ENCODE measurements at regions not wholly inside any gene's neighbourhood (a gene's known extent, or its start where the extent isn't known, plus 50 kb on each side); places are given as distances from the start of the nearest gene placed in this dataset.

DNA sequence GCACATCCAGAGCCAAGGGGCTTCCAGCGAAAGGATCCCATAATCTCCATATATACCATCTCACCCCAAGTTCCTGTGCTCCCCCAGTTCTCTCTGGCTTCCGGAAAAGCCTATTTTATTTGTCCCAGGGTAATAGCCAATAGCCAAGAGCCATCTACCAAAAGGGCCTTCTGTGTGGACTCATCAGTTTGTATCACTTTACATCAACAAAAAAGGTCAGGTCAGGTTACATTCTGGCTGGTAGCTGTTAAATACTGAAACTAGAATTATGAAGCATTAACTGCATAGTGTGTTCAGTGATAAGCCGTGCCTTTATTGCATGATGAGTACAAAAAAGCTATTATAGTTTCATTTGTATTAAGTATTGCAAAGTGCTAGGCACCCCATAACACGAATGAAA lies 223.7 kb downstream of the IRS1 start:
- TF ChIP-seq, protein P1, sequence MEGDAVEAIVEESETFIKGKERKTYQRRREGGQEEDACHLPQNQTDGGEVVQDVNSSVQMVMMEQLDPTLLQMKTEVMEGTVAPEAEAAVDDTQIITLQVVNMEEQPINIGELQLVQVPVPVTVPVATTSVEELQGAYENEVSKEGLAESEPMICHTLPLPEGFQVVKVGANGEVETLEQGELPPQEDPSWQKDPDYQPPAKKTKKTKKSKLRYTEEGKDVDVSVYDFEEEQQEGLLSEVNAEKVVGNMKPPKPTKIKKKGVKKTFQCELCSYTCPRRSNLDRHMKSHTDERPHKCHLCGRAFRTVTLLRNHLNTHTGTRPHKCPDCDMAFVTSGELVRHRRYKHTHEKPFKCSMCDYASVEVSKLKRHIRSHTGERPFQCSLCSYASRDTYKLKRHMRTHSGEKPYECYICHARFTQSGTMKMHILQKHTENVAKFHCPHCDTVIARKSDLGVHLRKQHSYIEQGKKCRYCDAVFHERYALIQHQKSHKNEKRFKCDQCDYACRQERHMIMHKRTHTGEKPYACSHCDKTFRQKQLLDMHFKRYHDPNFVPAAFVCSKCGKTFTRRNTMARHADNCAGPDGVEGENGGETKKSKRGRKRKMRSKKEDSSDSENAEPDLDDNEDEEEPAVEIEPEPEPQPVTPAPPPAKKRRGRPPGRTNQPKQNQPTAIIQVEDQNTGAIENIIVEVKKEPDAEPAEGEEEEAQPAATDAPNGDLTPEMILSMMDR (IDR thresholded peaks at IDR 0.05): no peak
- no peak for TF ChIP-seq POLR2A (IDR thresholded peaks at IDR 0.05)
